GM19467 (cell line): ENCODE measurements at regions not wholly inside any gene's neighbourhood (a gene's known extent, or its start where the extent isn't known, plus 50 kb on each side); places are given as distances from the start of the nearest gene placed in this dataset.
"Not testable (repeated sequence)": the region's sequence is repeated elsewhere in the genome, so short reads cannot be mapped to it uniquely, and the experiment has no call there.

Source experiments
- ATAC-seq: cut with Tn5 transposase; IDR thresholded peaks from one replicate; pipeline ENCODE4 v1.9.1; 2021; ENCODE audit warnings: mild to moderate bottlenecking, moderate library complexity; ENCODE audit not compliant: unreplicated experiment

DNA sequence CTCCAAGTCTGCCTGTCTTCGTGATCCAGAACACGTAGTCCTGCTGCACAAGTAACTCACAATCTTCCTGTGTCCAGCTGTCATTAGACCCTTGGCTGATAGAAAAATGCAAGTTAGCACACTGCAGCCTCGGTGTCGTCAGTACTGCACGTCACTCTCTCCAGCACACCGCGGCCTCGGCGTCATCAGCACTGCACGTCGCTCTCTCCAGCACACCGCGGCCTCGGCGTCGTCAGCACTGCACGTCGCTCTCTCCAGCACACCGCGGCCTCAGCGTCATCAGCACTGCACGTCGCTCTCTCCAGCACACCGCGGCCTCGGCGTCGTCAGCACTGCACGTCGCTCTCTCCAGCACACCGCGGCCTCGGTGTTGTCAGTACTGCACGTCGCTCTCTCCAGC, 160.0 kb downstream of the FOXL1 start:
- not testable (repeated sequence) for ATAC-seq

GRCh38 chr16:86739178-86739577, 160.8 kb downstream of the FOXL1 start:
- no peak for ATAC-seq

- no peak for ATAC-seq
These were observed 161.5 kb downstream of the FOXL1 start for GRCh38 chr16:86739808-86740207.

DNA sequence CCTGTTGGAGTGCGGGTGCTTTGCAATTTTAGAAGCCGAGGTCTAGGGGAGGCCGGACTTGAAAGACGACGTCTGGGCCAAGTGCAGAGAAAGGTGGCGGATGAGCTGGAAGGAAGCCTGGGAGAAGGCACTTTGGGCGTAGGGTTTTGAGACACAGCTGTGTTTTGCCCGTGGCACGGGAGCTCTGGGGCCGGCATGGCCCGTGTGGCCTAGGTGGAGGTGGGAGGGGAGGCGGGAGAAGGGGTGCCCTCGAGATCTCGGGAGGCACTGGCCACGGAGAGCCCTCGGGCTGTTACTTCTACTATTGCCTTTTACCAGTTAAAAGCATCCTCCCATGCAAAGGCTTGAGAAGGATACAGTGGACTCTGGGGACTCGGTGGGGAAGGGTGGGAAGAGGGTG, 161.9 kb downstream of the FOXL1 start:
- ATAC-seq = no peak

GRCh38 chr16:86740906-86741799, 162.8 kb downstream of the FOXL1 start:
- no peak for ATAC-seq

DNA sequence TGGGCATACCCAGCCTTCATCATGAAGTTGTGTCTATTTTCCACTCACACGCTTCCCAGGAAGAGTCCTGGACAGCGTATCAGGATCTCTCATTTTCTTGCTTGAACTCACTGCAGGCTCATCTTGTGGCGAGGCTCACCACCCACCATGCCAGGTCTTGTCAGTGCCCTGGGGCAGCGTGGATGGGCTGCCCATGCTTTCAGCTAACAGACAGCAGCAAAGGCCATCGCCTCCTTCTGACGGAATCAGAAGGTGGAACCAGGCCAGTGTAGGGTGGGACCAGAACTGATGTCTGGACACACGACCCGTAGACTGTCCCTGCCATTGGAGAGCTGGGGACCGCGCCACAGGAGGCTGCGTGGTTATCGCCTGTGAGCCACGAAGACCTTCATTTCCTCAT, 169.4 kb downstream of the FOXL1 start:
- ATAC-seq = no peak

GRCh38 chr16:86748652-86749051, 170.3 kb downstream of the FOXL1 start:
- no peak for ATAC-seq

DNA sequence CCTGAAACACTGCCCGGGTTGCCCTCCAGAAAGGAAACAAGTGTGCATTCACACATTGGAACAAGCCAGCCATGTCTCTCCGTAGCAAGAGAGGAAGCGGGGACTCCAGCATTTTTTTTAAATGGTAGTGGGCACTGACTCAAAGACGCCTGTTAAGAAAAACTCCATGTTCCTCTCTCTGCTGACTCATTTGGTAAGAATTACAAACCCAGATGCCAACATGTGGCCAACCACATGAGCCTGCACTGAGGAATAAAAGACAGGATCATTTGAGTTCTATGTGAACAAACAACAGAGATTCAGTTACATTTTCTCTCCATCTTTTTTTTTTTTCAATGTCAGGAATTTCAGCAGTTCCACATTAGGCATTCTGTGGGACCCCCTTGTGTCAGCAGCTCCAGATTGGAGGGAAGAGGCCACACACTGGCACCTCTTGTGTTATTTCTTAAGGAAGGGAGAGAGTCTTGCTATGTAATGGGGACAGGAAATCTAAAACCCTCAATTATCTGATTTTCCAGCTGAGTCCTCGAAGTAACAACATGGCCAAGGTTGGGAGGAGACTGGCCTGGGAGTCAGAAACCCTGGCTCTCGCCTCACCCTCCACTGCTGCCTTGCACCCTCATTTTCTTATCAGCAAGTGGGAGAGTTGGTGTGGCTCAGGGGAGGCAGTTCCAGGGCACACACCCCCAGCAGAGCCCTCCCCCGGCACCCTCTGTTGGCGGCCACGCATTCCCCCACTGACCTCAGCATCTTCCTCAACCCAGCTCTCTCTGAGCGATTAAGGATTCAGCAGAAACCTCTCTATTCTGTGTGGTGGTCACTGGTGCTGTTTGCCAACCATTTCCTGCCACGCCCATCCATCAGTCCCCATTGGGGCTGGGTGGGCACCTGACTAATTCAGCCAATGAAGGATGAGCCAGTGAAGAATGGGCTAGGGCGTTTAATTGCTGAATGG, 173.0 kb downstream of the FOXL1 start:
- no peak for ATAC-seq

- ATAC-seq = no peak
These were observed 174.3 kb downstream of the FOXL1 start for GRCh38 chr16:86752582-86753175.

GRCh38 chr16:86753399-86753798, 175.1 kb downstream of the FOXL1 start:
- no peak for ATAC-seq

GRCh38 chr16:86755571-86756006, 177.2 kb downstream of the FOXL1 start:
- no peak for ATAC-seq

DNA sequence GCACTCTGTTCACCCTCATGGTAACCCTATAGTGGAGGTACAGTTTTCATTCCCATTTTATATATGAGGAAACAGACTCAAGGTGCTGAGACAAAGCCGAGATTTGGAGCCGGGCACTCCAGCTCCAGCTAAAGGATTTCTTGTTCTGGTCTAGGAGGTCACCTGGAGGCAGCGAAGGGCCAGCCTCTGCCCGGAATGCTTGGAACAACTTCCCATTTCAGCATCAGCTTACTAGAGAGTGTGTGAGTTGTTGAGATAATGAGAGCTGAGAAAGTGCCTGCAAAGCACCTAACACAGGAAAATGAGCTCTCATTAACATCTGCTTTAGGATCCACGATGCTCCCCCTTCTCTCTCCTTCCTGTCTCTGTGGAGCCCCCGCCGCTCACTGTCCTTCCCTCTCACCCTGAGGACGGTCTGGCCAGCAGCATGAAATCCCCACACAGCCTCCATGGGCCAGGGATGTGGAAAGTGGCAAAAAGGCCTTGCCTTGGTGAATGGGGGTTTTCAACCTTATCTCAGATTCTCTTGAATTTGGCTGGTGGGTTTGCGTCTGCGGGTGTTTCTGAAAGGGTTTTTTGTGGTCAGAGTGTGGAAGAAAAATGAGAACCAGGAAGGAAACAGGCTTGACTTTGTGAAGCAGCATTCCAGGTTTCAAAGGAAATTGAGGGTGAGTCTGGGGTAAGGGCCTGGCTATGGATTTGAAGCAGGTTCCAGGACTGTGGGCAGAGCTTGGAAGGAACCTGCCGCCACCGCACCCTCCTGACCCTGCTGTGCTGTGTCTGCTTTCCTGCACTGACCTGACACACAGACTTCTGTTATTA, 178.7 kb downstream of the FOXL1 start:
- no peak for ATAC-seq

DNA sequence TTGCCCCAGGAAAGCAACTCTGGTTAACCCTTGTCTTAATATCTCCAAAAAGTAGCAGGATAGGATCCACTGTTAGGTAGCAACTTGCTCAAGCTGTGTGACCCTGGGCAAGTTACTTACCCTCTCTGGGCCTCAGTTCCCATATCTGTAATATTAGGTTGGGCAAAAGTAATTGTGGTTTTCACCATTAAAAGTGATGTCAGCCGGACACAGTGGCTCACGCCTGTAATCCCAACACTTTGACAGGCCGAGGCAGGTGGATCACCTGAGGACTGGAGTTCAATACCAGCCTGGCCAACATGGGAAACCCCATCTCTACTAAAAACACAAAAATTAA, 179.3 kb downstream of the FOXL1 start:
- no peak for ATAC-seq

- ATAC-seq = no peak
These were observed 180.6 kb downstream of the FOXL1 start for GRCh38 chr16:86758932-86759331.

GRCh38 chr16:86761111-86762031, 183.0 kb downstream of the FOXL1 start:
- ATAC-seq = no peak

GRCh38 chr16:86762095-86762494, 183.7 kb downstream of the FOXL1 start:
- no peak for ATAC-seq

- ATAC-seq = no peak
These were observed 185.5 kb downstream of the FOXL1 start for GRCh38 chr16:86763819-86764218.

DNA sequence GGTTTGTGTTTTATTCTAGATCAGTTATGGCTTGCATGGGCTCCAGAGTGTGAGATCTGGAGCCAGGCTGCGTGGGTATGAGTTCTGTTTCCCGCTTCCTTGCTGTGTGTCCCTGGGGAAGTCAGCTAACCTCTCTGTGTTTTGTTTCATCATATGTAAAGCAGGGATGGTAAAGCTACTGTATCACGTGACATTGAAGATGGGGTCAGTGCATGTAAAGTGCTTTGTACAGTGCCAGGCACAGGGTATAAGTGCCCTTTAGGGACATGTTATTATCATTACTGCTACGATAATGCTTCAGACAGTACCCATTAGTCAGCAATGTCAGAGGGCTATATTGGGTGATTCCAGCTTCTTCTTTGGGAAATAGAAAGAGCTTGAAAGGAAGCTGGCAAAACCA, 186.2 kb downstream of the FOXL1 start:
- no peak for ATAC-seq

GRCh38 chr16:86765389-86766026, 187.2 kb downstream of the FOXL1 start:
- no peak for ATAC-seq
